CD4-positive, alpha-beta T cell treated with Interleukin-6 at 100 ng/mL for 8 hours (primary cell): ENCODE measurements at regions not wholly inside any gene's neighbourhood (a gene's known extent, or its start where the extent isn't known, plus 50 kb on each side); places are given as distances from the start of the nearest gene placed in this dataset.
"Not testable (repeated sequence)": the region's sequence is repeated elsewhere in the genome, so short reads cannot be mapped to it uniquely, and the experiment has no call there.

ENCODE experiments used
- DNase-seq: peaks from one replicate; pipeline ENCODE4 v3.0.0-alpha.2; 2020; ENCODE audit warnings: mixed read lengths, low spot score

DNA sequence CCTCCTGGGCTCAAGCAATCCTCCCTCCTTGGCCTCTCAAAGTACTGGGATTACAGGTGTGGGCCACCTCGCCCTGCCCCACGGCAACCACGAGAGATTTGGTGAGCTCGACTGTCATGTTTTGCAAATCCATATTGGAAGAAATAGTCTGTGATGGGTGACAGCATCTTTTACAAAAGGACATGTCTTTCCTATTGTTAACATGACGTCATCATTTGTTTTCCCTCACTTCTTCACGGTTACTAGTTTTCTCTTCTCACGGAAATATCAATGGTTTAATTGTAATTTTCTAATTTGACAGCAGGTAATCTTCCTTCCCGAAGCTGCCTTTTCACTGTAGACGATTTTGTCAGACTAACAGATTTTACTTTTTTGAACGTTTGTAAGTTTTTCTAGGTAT, 110.8 kb upstream of the GREM2 start:
- no peak for DNase-seq

DNA sequence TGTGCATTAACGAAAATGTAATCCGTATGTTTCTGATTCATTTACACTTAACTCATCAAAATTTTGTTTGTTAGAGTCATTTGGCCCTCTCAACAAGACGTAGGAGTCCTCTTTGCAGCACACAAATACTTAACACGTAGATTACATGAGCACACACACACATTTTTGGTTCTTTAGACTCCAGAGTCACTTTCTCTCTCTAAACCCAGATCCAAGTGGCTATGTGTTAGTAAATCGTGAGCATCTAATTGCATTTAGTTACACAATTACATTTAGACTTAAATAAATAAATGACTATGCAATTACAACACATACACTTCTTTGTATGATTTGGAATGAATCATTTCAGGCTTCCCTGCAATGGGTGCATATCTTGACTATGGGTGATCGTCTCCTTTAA, 109.0 kb upstream of the GREM2 start:
- DNase-seq, result no peak

DNA sequence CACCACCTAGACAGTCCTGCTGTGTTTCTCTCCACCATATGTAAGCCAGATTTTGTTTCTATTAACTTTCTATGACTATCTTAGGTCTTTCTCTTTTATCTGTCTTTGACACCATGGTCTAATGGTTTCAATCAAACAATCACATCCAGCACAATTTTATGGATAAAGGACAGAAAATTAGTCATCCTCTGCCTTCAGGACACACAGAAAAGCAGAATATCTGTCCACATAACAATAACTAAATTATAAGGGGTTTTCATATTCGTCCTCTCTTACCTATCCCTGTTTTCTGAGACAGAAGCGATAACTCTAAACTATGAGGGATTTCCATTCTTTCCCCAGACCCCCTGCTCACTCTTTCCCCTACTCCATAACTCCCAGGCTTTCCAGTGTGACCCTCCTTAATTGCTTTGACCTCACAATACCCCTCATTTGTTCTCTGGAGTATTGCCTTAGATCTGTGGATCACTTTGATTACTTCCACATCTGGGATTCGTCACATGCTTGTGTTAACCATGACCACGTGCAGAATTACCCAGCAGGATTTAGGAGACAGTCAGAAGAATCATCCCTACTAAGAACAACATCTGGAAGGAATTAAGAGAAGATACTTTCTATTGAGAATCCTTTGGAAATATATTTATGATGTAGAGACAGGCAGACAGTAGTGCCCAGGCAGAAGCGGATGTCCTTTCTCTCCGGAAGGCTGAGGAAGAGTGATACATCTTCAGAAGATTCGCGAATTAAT, 108.2 kb upstream of the GREM2 start:
- no peak for DNase-seq

DNA sequence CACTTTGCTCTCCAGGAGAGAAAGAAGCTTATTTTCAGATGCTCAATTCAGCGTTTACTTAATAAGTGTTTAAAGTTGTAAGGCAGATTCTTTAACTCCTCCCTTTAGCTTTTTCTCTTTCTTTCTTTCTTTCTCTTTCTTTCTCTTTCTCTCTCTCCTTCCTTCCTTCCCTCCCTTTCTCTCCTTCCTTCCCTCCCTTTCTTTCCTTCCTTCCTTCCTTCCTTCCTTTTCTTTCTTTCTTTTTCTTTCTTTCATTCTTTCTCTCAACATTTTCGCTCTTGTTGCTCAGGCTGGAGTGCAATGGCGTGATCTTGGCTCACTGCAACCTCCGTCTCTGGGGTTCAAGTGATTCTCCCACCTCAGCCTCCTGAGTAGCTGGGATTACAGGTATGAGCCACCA, 104.6 kb upstream of the GREM2 start:
- DNase-seq, result not testable (repeated sequence)

DNA sequence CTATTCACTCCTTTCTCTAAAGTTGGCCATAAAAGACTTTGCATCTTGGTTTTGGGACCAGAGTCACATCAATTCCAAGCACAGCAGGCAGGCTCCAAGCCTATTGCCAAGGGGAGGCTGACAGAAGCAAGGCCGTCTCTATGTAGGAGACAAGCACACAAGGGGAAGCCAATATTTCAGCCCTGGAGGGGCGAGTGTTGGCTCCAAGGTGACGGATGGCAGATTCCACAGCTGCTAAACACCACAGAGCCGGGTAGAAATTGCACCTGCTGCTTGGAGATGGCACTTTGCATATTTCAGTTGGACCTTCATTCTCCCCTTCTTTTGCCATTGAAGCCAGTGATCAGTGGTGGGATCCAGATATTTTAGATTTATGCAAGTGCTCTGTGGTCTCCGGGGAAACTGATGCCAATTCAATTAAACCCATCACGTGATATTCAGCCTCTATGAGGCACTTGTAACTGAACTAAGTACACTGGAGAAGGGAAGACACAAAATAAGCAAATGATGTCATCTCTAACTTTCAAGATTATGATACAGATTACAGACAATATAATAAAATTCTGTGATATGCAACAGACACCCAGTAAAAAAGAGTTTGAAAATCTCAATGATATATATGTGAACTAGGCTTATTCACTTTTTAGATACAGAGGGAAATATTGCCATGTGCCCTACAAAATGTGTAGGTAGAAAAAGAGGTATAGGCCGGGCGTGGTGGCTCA, 102.8 kb upstream of the GREM2 start:
- no peak for DNase-seq

DNA sequence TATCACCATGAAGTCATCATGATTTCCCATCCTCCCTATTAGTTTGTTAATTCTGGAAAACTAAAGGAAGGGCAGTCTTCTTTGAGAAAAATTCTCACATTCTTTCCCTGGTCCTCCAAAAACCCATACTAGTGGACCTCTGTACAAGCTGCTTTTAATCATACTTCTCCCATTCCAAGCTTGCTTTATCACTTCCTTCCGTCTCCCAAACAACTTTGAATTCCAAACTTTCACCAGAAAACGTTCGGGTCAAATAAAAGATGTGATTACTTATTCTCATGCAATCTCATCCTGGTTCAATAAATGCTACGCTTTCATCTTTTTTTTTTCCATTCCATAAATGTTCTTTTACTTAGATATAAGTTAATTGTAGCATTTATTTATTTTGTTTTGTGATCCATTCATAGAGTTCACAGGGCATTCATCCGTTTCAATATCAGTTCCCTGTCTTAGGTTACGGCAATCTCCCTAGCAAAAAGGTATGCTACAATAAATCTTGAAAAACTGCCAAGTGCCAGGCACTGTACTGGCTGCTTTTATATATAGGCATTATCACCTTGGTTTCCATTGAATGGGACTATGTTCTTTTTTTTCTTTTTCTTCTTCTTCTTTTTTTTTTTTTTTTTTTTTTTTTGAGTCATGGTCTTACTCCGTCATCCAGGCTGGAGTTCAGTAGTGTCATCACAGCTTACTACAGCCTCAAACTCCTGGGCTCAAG, 100.2 kb upstream of the GREM2 start:
- DNase-seq, result no peak

DNA sequence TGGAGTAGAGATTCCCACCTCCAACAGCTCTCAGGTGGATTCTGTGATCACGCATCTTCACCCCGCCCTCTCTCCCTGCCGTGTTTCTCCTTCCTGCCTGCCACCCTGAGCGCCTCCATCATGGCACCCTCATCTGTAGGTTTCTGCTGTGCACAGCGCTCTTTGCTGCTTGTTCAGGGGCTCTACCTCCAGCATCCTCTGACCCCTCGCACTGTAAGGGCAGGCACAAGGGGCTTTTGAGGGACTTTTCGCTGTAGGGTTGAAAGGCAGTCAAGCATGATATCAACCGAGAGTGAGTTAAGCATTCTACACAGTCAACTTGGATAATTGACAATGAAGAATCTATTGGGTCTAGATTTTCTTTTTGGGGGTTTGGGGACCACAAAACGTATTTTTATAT, 99.1 kb upstream of the GREM2 start:
- no peak for DNase-seq

DNA sequence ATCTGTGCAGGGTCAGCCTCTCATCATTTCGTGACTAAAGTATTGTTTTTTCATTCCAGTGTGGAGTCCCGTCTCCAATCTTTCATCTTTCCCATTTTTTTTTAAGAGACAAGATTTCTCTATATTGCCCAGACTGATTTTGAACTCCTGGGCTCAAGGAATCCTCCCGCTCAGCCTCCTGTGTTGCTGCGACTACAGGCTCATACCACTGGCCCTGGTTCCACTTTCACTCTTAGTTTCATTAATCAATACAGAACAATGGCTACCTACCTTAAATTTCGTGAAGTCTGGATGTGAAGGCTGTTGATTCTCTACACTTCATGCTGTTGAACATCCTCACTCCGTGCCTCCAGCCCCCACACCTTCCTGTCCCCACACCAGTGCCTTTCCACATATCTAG, 97.7 kb upstream of the GREM2 start:
- DNase-seq, result no peak

DNA sequence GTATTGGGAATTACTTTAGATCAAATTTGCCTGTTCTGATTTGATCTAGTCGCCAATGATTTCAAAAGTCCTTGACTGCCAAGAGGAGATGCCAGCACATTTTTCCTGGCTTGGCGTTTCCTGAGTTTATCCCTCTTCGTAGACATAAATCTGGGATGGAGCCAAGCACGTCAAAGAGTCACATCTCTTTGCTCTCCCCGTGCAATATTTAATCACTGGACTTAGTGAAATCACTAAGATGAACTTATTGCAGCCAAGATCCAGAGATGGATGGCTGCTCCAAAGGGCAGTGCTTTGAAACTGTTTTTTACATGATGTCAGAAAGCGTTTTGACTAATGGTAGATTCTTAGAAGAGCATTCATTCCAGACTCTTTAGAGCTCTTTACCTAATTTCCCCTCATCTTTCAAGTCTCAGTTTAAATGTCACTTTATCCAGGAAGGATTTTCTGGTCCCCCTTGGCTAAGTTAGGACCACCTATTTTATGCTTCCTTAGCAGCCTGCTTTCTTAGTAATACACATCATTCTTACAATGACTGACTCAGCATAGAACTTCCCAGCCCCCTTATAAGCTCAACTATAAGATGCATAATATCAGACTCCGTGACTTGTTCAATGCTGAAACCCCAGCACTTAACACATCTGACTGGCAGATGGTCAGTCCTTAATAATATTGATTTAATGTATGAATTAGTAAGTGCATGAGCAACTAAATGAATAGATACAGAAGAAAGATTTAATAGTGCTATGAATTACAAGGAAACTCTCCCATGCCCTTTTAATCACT, 94.4 kb upstream of the GREM2 start:
- no peak for DNase-seq

DNA sequence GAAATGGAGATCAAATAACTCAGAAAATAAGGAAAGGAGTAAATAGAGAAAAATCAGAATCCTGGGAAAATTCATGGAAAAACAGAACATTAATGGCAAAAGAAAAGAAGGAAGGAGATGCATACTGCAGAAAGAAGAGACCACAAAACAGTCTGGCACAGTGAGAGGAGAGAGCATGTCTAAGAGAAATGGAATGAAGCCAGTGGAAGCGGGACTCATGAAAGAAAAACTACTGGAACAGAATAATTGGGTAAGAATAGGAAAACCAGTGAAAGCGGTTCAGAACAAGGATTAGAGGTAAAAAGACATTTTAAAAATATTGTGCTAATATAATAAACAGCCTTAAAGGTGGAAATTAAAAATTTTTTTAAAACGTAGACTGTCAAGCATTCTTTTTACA, 93.6 kb upstream of the GREM2 start:
- no peak for DNase-seq

DNA sequence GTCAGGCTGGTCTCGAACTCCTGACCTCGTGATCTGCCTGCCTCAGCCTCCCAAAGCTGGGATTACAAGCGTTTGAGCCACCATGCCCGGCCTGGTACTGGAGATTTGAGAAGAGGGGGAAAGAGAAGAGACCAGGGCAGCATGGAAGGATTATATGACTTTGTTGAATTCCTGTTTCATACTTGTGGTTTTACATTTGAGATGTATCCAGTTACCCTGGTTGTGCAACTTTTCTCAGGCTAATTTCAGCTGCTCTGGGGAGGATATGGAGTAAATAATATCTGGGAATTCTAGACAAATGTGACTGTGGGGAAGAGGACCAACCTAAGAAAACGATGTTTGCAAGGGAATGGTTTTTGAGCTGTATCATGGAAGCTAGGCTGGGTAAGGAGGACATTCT, 89.5 kb upstream of the GREM2 start:
- DNase-seq, result no peak

DNA sequence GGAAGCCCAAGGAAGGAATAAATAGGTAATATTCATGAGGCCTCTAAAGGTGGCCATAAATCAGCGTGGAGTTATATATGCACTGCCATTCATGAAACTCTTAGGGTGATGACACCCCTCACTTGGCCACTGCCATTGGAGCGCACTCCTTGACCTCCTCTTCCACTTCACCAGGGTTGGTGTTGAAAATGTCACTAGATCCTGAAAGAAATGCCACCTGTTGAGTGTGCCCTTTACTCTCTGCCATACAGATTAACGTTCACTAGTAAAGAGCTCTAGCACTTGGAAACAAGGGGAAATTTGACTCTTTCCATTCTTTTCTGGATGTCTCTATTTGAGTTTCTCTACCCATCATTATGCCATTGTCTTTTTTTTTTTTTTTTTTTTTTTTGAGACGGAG, 83.5 kb upstream of the GREM2 start:
- no peak for DNase-seq

DNA sequence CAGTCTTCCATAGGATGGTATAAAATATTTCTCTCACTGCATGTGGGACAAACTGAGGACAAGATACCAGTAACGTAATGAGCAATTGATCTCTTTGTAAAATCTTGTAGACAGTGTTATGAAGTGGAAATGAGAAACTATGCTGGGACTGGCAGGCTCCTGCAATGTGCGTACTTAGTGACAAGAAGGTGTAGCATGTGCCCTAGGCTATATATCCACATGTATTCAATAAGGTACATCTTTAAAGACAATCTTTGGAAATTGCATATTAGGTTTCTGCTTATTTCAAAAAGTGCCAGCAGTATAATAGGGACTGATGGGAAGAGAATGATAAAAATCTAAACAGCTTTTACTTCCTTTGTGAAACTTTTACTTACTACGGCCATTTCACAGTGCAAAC, 81.9 kb upstream of the GREM2 start:
- no peak for DNase-seq

DNA sequence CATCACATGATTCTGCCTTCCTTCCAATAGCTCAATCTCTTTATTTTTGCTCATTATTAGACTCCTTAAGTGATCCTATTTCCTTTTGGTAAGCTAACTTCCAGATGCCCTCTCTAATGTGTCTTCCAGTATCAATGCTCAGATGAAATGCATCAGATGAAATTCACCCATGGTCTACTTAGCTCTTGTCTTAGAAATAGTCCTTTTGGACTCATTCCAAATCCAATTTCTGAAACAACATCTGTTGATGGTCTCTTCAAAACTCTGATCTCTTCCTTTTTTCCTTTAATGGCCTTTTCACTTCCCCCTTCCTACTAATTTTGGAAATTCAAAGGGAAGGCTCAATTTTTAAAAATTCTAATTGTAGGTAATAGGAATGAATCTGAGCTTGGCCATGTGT, 81.1 kb upstream of the GREM2 start:
- no peak for DNase-seq

DNA sequence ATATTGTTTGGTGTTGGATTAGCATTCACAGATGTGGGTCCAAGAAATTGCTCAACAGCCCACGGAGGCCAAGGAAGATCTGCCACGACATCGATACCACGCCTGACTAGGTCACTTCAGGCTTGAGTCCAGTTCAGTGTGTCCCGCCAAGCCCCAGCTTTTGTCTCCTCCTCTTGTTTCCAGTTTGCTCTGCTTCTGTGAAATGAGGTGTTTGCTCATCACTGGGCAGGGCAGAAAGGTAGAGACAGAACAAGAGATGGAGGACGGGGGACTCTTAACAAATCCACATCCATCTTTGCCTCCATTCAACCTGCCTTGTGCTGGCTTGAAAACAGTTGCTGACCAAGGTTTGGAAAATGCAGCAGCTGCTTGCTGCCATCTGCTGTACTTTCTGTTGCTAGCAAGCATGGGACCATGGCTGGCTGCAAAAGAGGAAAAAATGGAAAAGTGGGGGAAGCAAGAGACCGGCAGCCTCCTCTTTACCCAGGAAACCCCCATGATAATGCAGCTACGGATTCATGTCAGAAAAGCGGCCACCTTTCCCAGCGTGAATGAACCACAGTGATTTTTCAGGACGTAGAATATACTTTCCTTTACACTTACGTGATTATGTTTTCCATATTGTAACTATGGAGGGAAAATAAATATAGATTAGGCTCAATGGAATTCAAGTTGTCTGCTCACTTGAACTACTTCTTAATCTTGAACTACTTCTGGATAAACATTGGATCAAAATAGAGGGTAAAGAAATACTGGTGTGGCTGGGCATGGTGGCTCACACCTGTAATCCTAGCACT, 80.2 kb upstream of the GREM2 start:
- DNase-seq, result peak; percentile 2

DNA sequence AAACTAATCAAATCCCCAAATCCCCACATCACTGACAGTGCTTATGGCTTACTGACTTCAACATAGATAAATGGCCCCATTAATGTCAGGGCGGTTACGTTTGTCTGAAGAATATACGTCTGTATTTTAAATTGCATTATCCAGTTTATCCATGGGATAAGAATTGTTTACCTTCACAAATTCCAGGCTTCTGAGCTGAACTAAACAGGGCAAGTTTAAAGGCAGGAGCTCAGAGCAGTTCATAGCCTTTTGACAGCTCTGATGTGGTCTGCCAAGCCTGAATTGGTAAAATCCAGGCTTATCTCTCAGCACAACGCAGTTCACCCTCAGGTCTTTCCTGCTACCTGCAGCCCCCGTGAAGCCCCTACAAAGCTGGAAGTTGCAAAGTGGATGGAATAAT, 79.5 kb upstream of the GREM2 start:
- no peak for DNase-seq

DNA sequence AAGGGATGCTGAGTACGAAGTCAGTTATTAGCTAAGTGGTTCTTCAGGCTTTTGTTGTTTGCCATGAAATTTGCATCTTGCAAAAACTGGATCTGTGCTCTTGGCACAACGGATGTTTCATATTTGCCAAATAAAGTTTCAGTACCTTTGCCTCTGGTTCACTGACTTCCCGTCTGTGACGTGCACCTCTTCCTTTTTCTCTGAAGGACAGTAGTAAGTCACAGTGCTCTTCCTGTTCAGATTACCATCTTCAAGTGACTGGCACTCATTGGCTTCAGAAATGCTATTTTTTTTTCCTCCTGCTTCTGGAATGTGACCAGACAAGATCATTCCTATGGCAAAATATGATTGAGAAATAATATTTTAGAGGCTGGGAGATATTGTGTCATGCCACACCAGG, 75.9 kb upstream of the GREM2 start:
- peak; percentile 34 for DNase-seq

DNA sequence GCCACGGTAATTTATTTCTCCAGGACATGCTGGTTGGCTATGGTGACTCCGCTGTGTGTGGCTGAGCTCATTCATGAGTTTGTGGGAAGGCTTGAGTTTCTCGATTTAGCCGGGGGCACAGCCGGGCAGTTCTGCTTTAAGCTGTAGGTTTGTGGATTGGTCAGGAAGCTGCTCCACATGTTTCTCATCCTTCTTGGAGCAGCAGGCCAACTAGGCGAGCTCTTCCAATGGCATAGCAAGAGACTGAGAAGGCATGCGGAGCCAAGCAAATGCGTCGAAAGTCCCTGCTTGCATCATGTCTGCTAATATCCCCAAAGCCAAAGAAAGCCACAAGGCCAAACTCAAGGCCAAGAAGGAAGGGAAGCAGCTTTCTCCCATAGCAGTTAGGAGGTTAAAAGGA, 71.6 kb upstream of the GREM2 start:
- no peak for DNase-seq

DNA sequence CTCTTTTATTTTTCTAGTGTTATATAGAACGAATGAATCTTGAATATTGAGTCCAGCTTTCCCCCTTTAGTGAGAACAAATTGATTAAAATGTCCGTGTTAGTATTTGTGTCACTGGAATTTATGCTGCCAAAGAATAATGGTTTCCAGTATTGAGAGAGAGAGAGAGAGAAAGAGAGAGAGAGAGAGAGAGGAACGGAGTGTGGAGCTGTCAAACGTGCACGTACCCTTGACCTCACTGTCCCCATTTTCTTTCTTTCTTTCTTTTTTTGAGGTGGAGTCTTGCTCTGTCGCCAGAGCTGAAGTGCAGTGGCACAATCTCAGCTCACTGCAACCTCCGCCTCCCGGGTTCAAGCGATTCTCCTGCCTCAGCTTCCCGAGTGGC, 70.9 kb upstream of the GREM2 start:
- DNase-seq, result no peak

DNA sequence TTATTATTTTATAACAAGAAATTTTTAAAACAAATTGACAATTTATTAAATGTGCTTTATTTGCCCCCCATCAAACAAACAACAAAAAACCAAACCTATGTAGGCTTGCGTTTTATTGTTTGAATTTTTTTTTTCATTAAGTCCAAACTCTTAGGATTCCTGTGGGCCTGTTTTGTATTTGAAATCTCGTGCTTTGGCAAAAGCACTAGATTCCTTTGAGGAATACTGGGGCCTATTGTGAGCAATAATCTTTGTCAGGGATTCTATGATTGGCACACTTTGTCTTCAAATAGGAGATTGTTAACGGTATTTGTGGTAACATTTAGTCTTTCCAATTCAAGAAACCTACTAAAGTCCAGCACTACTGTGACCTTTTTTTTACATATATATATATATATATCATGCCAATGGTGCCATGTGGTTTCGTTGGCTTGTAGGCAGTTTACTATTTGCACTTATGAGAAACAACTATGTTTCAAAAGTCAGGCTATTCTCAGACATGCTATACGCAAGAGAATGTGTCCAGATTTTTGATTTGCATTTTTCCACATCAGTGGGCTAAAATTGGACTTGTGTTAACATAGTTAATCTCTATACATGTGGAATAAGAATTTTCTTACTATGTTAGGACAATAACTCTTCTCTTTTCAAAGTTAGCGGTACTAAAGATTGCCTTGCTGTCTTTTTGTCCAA, 70.4 kb upstream of the GREM2 start:
- DNase-seq, result no peak
